Panc1 (cell line): ENCODE measurements at regions not wholly inside any gene's neighbourhood (a gene's known extent, or its start where the extent isn't known, plus 50 kb on each side); places are given as distances from the start of the nearest gene placed in this dataset.
"Not testable (repeated sequence)": the region's sequence is repeated elsewhere in the genome, so short reads cannot be mapped to it uniquely, and the experiment has no call there.

Experiments
- ATAC-seq: fragments of 200-7000 bp; cut with Tn5 transposase; 2 replicates; pipeline ENCODE4 v1.9.1; 2020; ENCODE audit warnings: mild to moderate bottlenecking, moderate library complexity
- BruUV-seq: library from RNA; stranded (reverse); fragments of 400-500 nt; replicated peaks from 2 replicates; lab custom pipeline; 2021; lab: Mats Ljungman, UMichigan
- CTCF ChIA-PET: fragments of 300-600 bp; sonication (Branson Sonifier 250); formaldehyde crosslinking; loops from one replicate; lab custom pipeline; 2022; ENCODE audit warnings: antibody characterized with exemption; lab: Charles Lee
- POLR2A ChIA-PET: fragments of 300-600 bp; sonication (Branson Sonifier 250); formaldehyde crosslinking; loops from one replicate; lab custom pipeline; 2022; ENCODE audit warnings: antibody characterized with exemption; lab: Charles Lee
- DNase-seq: peaks from one replicate; pipeline ENCODE4 v3.0.0-alpha.2; 2010; ENCODE audit warnings: low read depth, low spot score
- H3K27ac ChIP-seq: 2 replicates; pipeline ENCODE4 v1.5.1; 2011; ENCODE audit warnings: mild to moderate bottlenecking, low read length, inconsistent platforms
- H3K27me3 ChIP-seq: fragments of 200-500 bp; sonication (Bioruptor generic); 2 replicates; pipeline ENCODE4 v1.6.0; 2014; ENCODE audit warnings: low read length, inconsistent platforms; ENCODE audit not compliant: control insufficient read depth, insufficient read depth
- H3K36me3 ChIP-seq: fragments of 200-500 bp; sonication (Bioruptor generic); 2 replicates; pipeline ENCODE4 v1.5.1; 2014; ENCODE audit warnings: inconsistent platforms, mild to moderate bottlenecking, low read length, moderate library complexity; ENCODE audit not compliant: control insufficient read depth, insufficient read depth
- H3K4me1 ChIP-seq: 2 replicates; pipeline ENCODE4 v1.5.1; 2011; ENCODE audit warnings: inconsistent platforms, mild to moderate bottlenecking, low read length, moderate library complexity; ENCODE audit not compliant: control insufficient read depth, insufficient read depth
- H3K4me3 ChIP-seq, 2 experiments: 2 replicates each; pipeline ENCODE4 v1.5.1; 2011 to 2012; ENCODE audit warnings: low read depth in 2 of 2, low read length in 2 of 2, mild to moderate bottlenecking in 2 of 2, inconsistent platforms in 1 of 2, moderate library complexity in 1 of 2
- H3K9me3 ChIP-seq: fragments of 200-500 bp; sonication (Bioruptor generic); 2 replicates; pipeline ENCODE4 v1.5.1; 2014; ENCODE audit warnings: low read depth, mild to moderate bottlenecking, inconsistent platforms, low read length, moderate library complexity; ENCODE audit not compliant: control insufficient read depth, insufficient read depth
- POLR2AphosphoS5 ChIP-seq: IDR thresholded peaks from 2 replicates; pipeline ENCODE4 v1.6.1; 2012; ENCODE audit warnings: mild to moderate bottlenecking, low read depth, low read length, moderate library complexity
- SIN3A ChIP-seq: IDR thresholded peaks from 2 replicates; pipeline ENCODE4 v1.6.1; 2012; ENCODE audit warnings: low read depth, mild to moderate bottlenecking, low read length, moderate library complexity, borderline replicate concordance; ENCODE audit not compliant: insufficient read depth
- TCF7L2 ChIP-seq: IDR thresholded peaks from 2 replicates; pipeline ENCODE4 v1.6.1; 2011; ENCODE audit warnings: mild to moderate bottlenecking, low read depth, low read length, inconsistent platforms
- in situ Hi-C: cut with HindIII; loops from 2 replicates; pipeline ENCODE4 v1.10.0; 2016; ENCODE audit warnings: low sequenced_read_pairs, low pct_unique_long_range_greater_than_20kb
- intact Hi-C: fragments of 100-400 bp; cut with micrococcal nuclease; formaldehyde crosslinking; loops from one replicate; pipeline ENCODE4 v1.10.0; 2022; ENCODE audit not compliant: unreplicated experiment
- TF ChIP-seq, protein P1 (sequence below), 2 experiments: IDR thresholded peaks; 2 replicates each; pipeline ENCODE4 v1.6.1; 2011 to 2012; ENCODE audit warnings: low read depth in 2 of 2, control low read depth in 1 of 2, low read length in 1 of 2, mild to moderate bottlenecking in 1 of 2, moderate library complexity in 1 of 2; ENCODE audit not compliant: insufficient read depth in 1 of 2
- TF ChIP-seq, protein P2 (sequence below): fragments of 450-650 bp; IDR thresholded peaks from 2 replicates; pipeline ENCODE4 v1.5.1; 2017; ENCODE audit warnings: mild to moderate bottlenecking

DNA sequence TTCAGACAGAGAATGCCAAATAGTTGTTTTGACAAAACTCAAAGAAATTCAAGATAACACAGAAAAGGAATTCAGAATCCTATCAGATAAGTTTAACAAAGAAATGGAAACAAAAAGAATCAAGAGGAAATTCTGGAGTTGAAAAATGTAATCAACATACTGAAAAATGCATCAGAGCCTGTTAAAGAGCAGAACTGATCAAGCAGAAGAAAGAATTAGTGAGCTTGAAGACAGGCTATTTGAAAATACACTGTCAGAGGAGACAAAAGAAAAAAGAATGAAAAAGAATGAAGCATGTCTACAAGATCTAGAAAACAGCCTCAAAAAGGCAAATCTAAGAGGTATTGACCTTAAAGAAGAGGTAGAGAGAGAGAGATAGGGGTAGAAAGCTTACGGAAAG lies 77.7 kb upstream of the MAGI3 start:
- H3K27ac ChIP-seq, H3K4me3 ChIP-seq, H3K36me3 ChIP-seq, H3K4me1 ChIP-seq, H3K9me3 ChIP-seq, in situ Hi-C loops, CTCF ChIA-PET, BruUV-seq, intact Hi-C loops, DNase-seq, H3K27me3 ChIP-seq, ATAC-seq, POLR2A ChIA-PET: not testable (repeated sequence)

DNA sequence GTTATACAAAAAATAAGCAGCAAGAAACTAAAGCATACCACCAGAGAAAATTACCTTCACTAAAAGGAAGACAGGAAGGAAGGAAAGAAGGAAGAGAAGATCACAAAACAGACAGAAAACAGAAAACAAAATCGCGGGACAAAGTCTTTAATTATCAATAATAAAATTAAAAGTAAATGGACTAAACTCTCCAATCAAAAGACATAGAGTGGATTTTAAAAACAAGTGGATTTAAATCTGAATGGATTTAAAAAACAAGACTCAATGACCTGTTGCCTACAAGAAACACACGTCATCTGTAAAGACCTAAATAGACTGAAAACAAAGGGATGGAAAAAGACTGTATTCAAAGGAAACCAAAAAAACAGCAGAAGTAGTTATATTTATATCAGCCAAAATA lies 75.7 kb upstream of the MAGI3 start:
- Histone ChIP-seq H3K27ac (no peak overlapping the region), H3K4me3 (no peak overlapping the region), H3K27me3 (no peaks in the 10 kb centered on the region), H3K4me1 (no peaks in the 10 kb centered on the region), H3K9me3 (no peaks in the 10 kb centered on the region), H3K36me3 (no peaks in the 10 kb centered on the region)
- no peak for DNase-seq
- BruUV-seq = no TSS peak
- ChIA-PET CTCF (no interaction called here), POLR2A (no interaction called here)
- ATAC-seq = no peak
- no peak for TF ChIP-seq POLR2AphosphoS5
- TF ChIP-seq TCF7L2 = no peak
- no peak for TF ChIP-seq SIN3A
- TF ChIP-seq, protein P1, sequence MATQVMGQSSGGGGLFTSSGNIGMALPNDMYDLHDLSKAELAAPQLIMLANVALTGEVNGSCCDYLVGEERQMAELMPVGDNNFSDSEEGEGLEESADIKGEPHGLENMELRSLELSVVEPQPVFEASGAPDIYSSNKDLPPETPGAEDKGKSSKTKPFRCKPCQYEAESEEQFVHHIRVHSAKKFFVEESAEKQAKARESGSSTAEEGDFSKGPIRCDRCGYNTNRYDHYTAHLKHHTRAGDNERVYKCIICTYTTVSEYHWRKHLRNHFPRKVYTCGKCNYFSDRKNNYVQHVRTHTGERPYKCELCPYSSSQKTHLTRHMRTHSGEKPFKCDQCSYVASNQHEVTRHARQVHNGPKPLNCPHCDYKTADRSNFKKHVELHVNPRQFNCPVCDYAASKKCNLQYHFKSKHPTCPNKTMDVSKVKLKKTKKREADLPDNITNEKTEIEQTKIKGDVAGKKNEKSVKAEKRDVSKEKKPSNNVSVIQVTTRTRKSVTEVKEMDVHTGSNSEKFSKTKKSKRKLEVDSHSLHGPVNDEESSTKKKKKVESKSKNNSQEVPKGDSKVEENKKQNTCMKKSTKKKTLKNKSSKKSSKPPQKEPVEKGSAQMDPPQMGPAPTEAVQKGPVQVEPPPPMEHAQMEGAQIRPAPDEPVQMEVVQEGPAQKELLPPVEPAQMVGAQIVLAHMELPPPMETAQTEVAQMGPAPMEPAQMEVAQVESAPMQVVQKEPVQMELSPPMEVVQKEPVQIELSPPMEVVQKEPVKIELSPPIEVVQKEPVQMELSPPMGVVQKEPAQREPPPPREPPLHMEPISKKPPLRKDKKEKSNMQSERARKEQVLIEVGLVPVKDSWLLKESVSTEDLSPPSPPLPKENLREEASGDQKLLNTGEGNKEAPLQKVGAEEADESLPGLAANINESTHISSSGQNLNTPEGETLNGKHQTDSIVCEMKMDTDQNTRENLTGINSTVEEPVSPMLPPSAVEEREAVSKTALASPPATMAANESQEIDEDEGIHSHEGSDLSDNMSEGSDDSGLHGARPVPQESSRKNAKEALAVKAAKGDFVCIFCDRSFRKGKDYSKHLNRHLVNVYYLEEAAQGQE (IDR thresholded peaks at IDR 0.05; ENCODE audit: insufficient read depth in 1 of 2, low read depth in 2 of 2, low read length in 1 of 2) = no peak
- TF ChIP-seq, protein P2, sequence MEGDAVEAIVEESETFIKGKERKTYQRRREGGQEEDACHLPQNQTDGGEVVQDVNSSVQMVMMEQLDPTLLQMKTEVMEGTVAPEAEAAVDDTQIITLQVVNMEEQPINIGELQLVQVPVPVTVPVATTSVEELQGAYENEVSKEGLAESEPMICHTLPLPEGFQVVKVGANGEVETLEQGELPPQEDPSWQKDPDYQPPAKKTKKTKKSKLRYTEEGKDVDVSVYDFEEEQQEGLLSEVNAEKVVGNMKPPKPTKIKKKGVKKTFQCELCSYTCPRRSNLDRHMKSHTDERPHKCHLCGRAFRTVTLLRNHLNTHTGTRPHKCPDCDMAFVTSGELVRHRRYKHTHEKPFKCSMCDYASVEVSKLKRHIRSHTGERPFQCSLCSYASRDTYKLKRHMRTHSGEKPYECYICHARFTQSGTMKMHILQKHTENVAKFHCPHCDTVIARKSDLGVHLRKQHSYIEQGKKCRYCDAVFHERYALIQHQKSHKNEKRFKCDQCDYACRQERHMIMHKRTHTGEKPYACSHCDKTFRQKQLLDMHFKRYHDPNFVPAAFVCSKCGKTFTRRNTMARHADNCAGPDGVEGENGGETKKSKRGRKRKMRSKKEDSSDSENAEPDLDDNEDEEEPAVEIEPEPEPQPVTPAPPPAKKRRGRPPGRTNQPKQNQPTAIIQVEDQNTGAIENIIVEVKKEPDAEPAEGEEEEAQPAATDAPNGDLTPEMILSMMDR = no peak
- intact Hi-C loops = no loop called here
- in situ Hi-C loops = no loop called here

DNA sequence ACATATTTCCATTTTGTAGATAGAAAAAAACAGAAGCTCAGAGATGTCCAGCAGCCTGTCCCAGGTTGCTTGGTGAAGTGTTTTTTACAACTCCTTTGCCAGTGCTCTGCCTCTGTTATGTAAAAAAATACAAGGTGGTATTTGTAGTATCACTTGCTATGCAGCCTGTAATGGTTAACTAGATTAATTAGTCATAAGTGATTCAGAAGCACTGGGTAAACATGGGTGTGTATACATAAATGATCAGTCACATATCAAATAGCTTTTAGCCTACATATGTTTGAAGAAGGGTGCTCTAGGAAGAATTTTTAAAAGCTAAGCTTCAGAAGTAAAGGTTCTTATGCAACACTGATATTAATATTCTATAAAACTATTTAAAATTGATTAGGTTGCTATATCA lies 70.0 kb upstream of the MAGI3 start:
- no peak overlapping the region for H3K4me3 ChIP-seq
- CTCF ChIA-PET = interaction anchor here (0.6 kb wide), 1 partner anchor 604 kb away, joined by 3 read pairs; no protein-coding TSS in a partner anchor
- ATAC-seq = no peak
- no peaks in the 10 kb centered on the region for H3K36me3 ChIP-seq
- in situ Hi-C loops = no loop called here
- no TSS peak for BruUV-seq
- intact Hi-C loops = no loop called here
- POLR2A ChIA-PET = no interaction called here
- H3K4me1 ChIP-seq = no peaks in the 10 kb centered on the region
- no peaks in the 10 kb centered on the region for H3K9me3 ChIP-seq
- TF ChIP-seq TCF7L2 = no peak
- no peak for TF ChIP-seq POLR2AphosphoS5
- TF ChIP-seq SIN3A = no peak
- TF ChIP-seq, protein P2 = no peak
- TF ChIP-seq, protein P1 (IDR thresholded peaks at IDR 0.05; ENCODE audit: insufficient read depth in 1 of 2, low read depth in 2 of 2, low read length in 1 of 2) = no peak
- no peak for DNase-seq
- no peak overlapping the region for H3K27ac ChIP-seq
- H3K27me3 ChIP-seq = no peaks in the 10 kb centered on the region
